HG02571 (cell line): ENCODE measurements at regions not wholly inside any gene's neighbourhood (a gene's known extent, or its start where the extent isn't known, plus 50 kb on each side); places are given as distances from the start of the nearest gene placed in this dataset.

ENCODE experiments used
- ATAC-seq: cut with Tn5 transposase; IDR thresholded peaks from one replicate; pipeline ENCODE4 v1.9.1; 2021; ENCODE audit warnings: mild to moderate bottlenecking, moderate library complexity; ENCODE audit not compliant: unreplicated experiment

DNA sequence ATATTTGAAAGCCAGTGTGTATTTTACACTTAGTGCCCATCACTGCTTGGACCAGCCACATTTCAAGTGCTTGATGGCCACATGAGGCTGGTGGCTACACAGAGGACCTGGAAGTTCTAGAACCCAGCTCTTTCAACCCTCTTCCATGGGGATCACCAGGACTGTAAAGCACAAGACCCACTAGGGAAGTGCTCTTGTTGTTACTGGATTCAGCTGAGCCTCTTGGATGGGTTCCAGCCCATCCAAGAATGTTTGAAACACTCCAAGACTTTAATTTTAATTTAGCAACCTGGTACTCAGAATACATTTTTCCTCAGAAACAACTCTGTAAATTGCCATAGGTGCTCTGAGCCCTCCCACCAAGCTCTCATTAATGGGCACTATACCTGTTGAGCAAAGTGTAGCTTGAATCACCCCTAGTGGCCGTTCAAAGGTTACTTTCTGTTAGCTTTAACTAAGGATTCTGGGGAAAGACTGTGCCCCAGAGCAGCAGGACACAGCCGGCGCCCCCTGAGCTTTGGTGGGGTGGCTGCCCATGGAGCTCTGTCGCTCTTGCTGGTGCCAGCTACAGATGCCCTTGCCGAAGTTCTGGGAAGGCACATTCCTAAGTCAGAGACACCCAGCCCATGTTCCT is 212.4 kb downstream of the HSD17B3 start:
- ATAC-seq = no peak

DNA sequence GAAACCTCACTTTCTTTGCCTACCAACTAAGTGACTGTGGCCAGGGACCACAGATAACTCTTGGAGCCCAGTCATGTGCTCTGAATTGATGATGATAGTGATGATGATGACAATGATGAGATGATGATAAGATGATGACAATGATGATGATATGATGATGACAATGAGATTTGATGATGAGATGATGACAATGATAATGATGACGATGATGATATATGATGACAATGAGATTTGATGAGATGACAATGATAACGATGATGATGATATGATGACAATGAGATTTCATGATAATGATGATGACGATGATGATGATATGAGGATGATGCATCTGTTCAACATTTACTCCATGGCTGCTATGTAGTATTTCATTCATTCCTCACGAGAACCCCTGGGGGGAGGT is 213.0 kb downstream of the ERCC6L2 start:
- ATAC-seq = no peak

DNA sequence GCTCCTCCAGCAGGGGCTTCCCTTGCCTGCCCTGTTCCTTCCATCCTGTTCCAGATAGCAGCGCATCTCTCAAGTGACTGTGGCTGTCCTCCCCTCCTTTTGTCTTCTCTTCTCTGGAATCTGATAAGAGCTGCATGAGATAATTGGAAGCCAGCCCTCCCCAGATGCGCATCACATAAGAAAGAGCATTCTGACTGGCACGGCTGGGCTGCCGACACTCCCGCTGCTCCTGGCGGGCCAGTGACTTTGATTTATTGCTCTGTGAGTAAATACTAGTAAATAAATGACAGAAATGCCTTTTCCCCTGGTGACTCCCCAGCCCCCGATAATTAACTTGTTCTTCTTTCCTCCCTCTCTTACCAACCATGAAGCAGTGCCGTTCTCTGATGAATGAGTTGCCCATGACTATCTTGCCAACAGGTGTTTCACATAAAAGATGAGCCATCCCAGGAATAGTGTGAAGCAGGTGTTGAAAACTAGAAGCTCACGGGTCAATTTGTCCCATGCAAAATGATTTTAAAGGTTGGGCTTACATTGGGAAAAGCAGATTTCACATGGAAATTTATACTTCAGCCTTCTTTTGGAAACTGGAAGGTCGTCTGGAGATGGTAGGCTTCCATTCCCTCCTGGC is 212.3 kb downstream of the ERCC6L2 start:
- no peak for ATAC-seq

DNA sequence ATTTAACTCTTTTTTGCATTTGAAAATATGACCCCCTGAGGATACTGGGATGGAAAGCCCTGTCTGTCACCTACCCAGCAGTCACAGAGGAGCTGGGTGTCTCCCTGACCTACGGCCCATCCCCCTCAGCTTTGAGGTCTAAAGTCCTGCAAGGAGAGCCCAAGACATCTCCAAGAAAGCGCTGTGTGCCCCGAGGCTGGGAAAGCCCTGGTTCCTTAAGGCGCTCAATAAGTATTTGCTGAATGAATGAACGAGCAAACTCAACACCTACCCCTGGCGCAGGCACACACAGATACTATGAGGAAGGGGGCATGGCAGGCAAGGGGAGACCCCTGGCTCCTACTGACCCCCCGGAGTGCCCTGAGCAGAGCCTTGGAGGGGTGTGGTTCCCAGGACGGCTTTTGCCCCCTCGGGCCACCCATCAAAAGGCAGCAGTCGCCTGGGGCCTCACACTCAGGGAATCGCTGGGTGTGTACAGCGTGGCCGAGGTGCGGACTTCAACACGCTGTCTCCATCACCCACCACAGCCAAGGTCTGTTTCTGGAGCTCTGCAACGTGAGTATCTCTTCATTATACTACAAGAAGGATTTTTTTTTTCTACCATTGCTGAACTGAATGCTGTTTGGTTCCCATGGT is 211.6 kb downstream of the ERCC6L2 start:
- ATAC-seq = no peak

DNA sequence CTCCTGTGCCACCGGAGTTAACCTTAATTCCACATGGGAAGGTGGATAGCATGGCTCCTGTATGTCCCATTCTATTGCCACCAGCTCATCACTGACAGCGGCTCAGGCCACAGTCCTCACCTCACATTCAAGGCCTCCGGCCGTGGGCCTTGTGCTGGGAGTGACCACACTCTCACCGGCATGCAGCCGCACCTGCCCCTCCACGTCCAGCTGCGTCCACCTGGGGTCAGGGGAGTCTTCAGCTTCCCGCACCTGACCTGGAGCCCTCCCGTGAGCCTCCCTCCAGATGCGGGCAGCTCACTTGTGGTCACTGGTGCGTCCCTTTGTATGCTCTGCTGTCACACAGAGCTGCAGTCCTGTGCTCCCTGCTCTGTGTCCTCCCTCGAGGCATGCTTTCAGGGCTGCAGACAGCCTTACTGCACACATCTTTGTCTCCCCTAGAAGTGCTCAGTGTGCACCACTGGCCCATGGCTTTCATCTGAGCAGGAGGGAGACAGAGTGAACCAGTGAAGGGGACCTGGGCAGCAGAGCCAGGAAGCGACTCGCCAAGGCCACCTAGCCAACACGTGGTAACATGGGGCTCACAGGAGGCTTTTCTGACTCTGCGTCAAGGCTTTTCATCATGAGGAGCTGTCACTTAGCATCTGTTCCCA is 210.1 kb downstream of the ERCC6L2 start:
- ATAC-seq = no peak

DNA sequence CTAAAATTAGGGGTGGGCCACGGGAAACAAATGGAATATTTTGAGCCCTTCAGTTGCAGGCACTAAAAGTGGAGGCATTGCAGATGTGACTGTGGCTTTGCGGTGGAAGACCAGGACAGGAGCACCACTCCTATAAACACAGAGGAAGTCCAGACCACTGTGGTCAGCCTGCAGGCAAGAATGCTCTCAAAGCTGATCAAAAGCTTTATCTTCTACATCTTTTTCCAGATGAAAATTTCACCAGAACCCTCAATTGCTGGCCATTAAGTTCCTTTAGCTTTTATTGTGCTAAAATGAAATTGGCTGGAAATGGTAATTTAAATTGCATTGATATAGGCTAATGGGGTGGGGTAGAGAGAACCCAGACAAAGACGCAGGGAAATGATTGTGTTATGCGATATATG is 208.8 kb downstream of the ERCC6L2 start:
- no peak for ATAC-seq

DNA sequence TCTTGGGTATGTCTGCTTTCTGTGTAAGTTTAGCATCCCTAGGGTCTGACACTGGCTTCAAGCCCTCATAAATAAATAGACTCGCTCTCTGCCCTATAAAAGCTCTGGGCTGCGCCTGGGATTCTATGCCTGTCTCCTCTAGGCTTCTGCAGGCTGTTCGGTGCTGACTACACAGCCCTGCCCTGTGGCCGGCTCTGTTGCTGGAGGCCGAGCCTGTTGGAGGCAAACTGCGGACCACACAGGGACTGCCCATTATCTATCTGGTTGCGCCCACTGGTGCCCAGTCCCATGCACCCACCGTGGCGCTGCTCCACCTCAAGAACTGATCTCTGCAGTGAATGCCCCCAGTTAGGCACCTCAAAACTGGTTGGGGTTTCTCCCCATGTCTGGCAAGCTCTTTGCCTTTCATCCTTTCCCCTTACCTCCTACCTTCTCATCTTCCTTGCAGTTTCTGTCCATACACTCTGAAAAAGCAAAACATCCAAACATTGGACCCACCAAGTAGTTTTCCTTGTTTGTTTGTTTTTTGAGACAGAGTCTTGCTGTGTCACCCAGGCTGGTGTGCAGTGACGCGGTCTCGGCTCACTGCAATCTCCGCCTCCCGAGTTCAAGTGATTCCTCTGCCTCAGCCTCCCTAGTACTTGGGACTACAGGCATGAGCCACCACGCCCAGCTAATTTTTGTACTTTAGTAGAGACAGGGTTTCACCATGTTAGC is 207.2 kb downstream of the ERCC6L2 start:
- ATAC-seq = no peak

DNA sequence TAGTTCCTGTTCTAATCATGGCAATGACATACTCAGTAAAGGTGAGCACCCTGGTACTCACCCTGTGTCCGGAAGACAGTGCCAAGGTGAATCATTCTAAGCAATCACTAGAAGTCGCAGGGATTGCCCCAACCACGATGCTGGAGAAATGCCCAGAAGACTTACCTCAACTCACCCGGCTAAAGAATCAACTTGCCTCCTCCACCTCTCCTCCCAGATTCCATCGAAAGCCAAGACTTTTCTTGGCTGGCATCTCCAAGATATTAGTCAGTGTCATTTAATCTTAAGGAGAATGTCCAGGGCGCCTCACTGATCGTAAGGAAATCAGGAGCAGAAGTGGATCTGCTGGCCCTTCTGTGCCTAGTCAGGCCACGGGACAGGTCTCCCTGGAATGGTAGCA is 204.9 kb downstream of the ERCC6L2 start:
- no peak for ATAC-seq

DNA sequence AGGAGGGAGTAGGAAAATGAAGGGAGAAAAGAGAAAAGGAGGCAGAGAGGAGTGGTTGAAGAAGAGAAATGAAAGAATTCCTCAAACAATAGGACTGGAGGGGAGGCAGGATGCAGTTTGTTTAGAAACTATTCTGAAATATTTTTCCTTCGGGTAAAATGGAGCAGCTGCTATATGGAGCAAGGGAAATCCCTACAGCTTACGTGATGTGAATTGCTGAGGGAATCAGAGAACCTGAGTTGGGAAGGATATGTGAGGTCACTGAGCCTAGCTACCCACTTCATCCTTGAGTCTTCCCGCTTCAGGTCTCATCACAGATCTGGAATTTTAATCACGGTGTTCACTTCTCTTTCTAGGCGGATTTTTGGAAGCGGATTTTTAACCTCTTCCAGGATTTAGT is 204.3 kb downstream of the ERCC6L2 start:
- no peak for ATAC-seq

DNA sequence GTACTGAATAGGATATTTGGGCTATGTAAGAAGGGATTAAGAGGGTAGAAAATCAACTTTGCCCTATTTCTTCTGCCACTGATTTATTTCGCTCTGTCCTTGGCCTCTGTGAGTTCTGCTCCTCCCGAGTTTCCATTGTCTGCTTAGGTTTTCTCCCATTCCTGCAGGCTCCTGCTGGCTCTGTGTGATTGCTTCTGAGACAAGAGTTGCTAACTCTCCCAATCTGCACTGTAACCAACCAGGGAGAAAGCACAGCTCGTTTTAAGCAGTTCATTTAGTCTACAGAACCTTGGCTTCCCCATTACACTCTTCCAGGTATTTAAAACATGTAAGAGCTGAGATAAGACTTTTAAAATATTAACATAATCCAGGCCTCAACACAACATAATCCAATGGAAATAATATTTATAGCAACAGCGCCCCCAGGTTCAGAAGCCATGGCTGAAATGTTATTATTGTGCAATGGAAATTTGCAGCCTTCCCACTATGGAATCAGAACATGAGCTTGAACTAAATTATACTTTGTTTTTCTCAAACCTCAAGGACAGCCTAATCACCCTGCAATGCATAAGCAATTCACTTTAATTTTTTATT is 203.5 kb downstream of the ERCC6L2 start:
- no peak for ATAC-seq

DNA sequence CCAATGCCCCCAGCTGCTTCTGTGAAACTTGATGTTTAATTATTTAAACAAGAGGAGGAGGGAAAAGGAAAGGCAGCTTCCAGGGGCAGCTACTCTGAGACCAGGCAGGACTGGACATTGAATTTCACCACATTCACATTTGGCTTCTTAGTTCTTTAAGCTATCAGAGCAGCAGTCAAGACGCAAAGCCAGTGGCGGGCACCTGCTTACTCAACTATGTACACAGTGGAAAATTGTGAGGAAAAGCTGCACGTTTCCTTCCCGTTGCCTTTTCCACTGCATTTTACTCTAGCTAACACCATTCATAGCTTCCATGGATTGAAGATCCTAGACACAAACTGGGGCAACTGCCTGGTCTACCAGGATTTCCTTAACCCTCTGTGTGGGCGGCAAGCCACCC is 200.3 kb downstream of the ERCC6L2 start:
- no peak for ATAC-seq

DNA sequence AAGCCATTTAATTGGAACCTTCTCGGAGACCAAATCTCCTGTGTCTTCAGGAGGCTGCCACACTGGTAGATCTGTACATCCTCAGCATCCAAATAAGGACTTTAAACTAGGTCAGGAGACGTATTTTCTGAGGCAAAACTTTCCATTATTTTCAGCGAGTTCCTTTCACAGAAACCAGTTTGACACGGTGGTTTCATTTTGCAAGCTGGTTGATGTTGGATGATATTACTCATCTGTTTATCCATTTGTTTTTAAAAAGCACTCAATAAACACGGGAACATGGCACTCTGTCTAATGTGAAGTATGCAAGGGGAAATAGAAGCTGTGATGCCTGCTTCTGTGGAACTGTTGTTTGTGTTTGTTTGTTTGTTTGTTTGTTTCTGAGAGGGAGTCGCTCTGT is 199.6 kb downstream of the ERCC6L2 start:
- ATAC-seq = no peak

DNA sequence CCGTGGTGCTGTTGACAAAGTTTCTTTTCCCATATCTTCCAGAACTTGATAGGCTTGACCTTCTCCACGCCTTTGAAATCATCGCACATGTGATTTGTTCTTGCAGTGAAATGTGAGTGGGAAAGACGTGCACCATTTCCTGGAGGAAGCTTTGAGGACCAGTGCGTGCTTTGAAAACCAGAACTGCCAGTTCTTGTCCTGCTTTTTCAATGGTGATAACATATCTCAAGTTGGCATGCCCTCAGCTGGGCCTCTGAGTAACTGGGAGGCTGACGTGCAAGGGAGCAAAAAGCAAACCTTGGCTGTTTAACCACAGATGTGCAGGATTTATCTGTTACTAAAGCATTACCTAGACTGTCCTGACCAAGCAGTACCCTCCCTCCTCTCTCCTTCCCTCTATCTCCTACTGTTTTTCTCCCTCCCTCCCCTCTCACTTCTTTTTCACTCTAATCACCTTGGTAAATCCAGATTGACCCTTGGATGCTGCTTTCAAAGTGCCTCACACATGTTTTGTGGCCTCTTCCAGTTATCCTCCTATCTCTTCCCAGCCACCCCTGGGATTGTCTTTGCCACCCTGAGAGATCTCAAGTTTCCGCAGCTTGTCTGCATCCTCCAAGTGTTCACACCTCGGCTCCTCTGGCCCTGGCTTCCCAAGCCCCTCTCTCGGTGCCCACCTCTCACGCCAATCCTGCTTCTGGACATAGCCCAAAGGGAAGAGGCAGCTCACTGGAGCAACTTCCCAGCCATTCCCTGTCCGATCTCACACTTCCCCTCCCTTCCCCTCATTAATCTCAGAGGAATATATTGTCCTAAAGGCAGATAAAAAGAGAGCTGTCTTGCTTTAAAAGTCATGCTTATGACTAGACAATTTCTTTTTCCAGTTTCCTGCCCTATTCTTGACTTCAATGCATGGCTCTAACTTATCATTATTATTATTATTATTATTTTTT is 198.3 kb downstream of the ERCC6L2 start:
- no peak for ATAC-seq

DNA sequence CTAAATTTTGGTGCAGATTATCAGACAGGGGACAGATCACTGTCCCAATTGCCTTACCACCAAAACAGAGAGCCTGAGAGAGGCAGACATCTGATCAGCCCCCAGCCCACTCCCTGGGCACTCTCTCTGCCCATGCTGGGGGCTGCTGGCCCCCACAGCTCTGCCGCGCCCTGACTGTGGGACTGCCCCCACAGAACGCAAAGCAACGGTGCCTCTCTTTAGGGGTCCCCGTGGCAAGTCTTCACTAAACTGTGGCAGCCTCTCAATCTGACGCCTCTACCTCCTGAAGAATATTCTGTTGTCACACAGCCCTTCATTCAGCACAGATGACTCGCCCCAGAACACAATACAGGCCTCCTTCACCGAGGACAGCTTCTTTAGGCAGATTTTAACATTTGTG is 197.4 kb downstream of the ERCC6L2 start:
- ATAC-seq = no peak

DNA sequence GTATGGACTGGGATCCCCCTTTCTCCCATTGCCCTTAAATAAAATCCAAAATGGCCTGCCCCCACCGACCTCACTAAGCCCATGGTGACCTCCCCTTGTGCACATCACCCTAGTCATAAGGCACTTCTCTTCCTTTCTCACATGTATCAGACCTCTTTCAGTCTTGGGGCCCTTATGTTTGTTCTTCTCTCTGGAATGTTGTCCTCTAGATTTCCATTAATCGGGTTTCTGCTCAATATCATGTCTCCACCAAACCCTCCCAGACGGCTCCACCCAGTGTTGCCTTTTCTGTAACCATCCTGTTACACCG is 196.3 kb downstream of the ERCC6L2 start:
- no peak for ATAC-seq

DNA sequence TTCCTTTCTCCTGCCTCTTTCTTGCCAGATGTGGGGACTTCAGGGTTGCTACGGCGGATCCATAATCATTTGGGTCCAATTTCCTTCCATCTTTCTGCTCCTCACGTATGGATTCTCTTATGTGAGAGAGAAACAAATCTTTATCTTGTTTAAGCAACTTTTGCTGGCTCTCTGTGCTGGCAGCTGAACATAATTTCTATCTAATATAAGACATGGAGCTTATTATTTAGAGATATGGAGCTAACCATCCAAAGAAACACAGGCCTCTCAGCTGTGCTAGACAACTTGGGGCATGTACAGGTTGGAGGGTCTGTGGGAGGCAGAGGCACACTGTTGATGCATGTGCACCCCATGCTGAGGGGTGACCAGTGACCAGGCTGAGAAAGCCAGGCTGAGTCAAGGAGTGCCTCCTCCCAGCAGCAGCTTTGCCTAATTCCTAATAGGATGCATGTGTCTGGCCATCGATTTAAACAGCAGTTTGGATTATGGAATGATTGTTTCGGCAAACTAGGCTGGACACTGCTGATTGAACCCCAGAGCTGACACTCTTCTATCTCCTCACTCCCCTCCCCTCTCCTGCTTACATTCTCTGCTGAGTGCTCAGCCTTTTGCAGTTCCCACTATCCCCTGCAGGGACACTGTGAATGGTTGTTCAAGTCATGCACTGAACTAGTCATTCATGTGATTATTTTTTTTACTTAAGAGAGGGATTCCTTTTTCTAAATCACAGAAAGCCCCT is 195.8 kb downstream of the ERCC6L2 start:
- ATAC-seq = no peak

DNA sequence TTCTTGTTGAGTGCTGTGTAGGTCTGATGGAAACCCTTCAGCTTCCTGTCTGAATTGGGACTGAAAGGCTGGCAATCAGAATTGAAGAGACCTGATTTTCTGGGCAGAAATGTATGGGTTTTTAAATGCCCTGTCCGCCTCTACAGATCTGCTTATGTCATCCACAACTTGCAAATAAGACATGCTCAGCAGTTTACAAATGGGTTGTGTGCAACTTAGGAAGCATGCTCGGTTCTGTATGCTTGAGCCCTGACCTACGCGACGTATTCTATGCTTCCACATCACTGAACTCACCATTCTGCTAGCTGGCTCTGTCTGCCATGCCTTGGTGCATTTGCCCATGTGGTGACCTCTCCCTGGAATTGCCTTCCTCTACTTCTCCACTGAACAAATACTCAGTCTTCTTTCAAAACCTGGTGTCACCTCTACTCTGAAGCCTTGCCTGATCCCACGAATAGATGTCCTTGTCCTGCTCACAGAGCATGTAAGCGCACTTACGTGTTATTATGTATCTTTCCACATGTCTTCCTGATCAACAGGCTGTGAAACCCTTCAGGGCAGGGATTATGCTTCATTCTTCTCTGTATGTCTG is 194.2 kb downstream of the ERCC6L2 start:
- no peak for ATAC-seq

DNA sequence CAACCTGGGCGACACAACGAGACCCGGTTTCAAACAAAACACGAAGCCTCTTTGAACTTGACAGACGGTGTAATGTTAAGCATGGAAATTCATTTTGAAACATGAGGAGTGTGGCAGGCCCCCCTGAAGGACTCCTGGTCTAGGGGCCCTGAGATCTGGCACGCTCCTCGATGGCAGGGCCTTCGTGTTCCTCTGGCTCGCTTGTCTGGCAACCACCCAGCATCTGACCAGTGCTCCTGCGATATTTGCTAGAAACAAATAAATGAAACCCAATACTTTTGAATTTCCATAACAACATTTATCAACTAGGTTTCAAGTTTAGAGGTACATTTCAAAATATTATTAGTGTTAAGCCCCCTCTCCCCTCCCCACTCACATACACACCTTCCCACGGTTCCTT is 193.0 kb downstream of the ERCC6L2 start:
- ATAC-seq = no peak

DNA sequence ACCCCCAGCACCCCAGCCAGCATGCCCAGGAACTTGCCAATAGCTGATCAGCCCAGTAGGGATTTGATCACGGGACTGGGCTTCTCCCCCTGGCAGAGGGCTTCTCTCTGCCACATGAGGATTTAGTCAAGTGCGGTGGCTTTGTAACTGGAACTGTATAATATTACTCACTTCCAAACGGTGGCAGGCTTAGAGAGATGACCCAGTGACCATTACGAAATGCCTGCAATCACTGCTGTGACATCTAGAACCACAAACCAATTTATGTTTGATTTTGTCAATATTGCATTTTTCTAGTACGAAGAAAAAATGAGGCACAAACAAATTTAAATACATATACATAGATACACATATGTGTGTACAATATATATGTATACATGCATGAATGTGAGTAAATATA is 192.1 kb downstream of the ERCC6L2 start:
- ATAC-seq = no peak
